ENCODE measurements at regions not wholly inside any gene's neighbourhood (a gene's known extent, or its start where the extent isn't known, plus 50 kb on each side); places are given as distances from the start of the nearest gene placed in this dataset.

DNA sequence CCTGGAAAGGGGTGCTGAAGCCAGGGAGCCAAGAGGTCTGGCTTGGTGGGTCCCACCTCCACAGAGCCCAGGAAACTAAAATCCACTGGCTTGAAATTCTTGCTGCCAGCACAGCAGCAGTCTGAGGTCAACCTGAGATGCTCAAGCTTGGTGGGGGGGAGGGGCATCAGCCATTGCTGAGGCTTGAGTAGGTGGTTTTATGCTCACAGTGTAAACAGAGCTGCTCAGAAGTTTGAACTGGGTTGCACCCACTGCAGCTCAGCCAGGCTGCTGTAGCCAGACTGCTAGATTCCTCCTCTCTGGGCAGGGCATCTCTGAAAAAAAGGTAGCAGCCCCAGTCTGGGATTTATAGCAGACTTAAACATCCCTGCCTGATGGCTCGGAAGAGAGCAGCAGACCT, 55.5 kb upstream of the FBXL17 start:
- ChIA-PET POLR2A (no interaction called here), CTCF (no interaction called here)
- no peak for DNase-seq (ENCODE audit: extremely low spot score)
- no peak for TF ChIP-seq SUZ12 (IDR thresholded peaks at IDR 0.05)
- TF ChIP-seq SP1 (IDR thresholded peaks at IDR 0.05), result no peak
- no peak for TF ChIP-seq CTBP1 (IDR thresholded peaks at IDR 0.05; ENCODE audit: borderline replicate concordance)
- TF ChIP-seq L3MBTL2 (conservative IDR thresholded peaks at IDR 0.05), result no peak

DNA sequence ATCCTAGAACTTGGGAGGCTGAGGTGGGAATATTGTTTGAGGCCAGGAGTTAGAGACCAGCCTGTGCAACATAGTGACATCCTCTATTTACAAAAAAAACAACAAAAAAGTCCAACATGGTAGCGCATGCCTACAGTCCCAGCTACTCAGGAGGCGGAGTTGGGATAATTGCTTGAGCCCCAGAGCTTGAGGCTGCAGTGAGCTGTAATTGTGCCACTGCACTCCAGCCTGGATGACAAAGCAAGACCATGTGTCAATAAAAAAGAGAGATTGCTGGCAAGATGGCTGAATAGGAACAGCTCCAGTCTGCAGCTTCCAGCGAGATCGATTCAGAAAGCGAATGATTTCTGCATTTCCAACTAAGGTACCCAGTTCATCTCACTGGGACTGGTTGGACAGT, 54.8 kb upstream of the FBXL17 start:
- POLR2A ChIA-PET, result no interaction called here
- CTCF ChIA-PET, result no interaction called here
- no peak for DNase-seq (ENCODE audit: extremely low spot score)
- TF ChIP-seq CTBP1 (IDR thresholded peaks at IDR 0.05; ENCODE audit: borderline replicate concordance), result no peak
- TF ChIP-seq LEF1 (IDR thresholded peaks at IDR 0.05; ENCODE audit: borderline replicate concordance), result no peak
- TF ChIP-seq ELF4 (IDR thresholded peaks at IDR 0.05), result no peak
- no peak for TF ChIP-seq PKNOX1 (IDR thresholded peaks at IDR 0.05)
- no peak for TF ChIP-seq FOXM1 (IDR thresholded peaks at IDR 0.05; ENCODE audit: borderline replicate concordance)
- TF ChIP-seq NFRKB (IDR thresholded peaks at IDR 0.05), result no peak
- no peak for TF ChIP-seq SP1 (IDR thresholded peaks at IDR 0.05)
- TF ChIP-seq HDGF (IDR thresholded peaks at IDR 0.05; ENCODE audit: borderline replicate concordance), result no peak
- no peak for TF ChIP-seq ARNT (IDR thresholded peaks at IDR 0.05)

GRCh38 chr5:108433600-108433999, 51.7 kb upstream of the FBXL17 start:
- ChIA-PET POLR2A (no interaction called here), CTCF (no interaction called here)
- no peak for DNase-seq (ENCODE audit: extremely low spot score)
- no peak for TF ChIP-seq L3MBTL2 (conservative IDR thresholded peaks at IDR 0.05)
- TF ChIP-seq CTBP1 (IDR thresholded peaks at IDR 0.05; ENCODE audit: borderline replicate concordance), result no peak
- no peak for TF ChIP-seq ZNF384 (IDR thresholded peaks at IDR 0.05)
- TF ChIP-seq BHLHE40 (IDR thresholded peaks at IDR 0.05; ENCODE audit: borderline replicate concordance), result no peak
- no peak for TF ChIP-seq HDGF (IDR thresholded peaks at IDR 0.05; ENCODE audit: borderline replicate concordance)
- TF ChIP-seq SUZ12 (IDR thresholded peaks at IDR 0.05), result no peak
- no peak for TF ChIP-seq NFRKB (IDR thresholded peaks at IDR 0.05)
- TF ChIP-seq FOXM1 (IDR thresholded peaks at IDR 0.05; ENCODE audit: borderline replicate concordance), result no peak
- TF ChIP-seq ARNT (IDR thresholded peaks at IDR 0.05), result no peak

GRCh38 chr5:108432024-108432423, 50.1 kb upstream of the FBXL17 start:
- no peak for DNase-seq (ENCODE audit: extremely low spot score)
- ChIA-PET POLR2A (no interaction called here), CTCF (no interaction called here)
- TF ChIP-seq PKNOX1 (IDR thresholded peaks at IDR 0.05) (no peak), ELF4 (IDR thresholded peaks at IDR 0.05) (no peak), LEF1 (IDR thresholded peaks at IDR 0.05; ENCODE audit: borderline replicate concordance) (no peak), ZNF384 (IDR thresholded peaks at IDR 0.05) (no peak), L3MBTL2 (conservative IDR thresholded peaks at IDR 0.05) (no peak), HDGF (IDR thresholded peaks at IDR 0.05; ENCODE audit: borderline replicate concordance) (no peak), ARNT (IDR thresholded peaks at IDR 0.05) (no peak), SP1 (IDR thresholded peaks at IDR 0.05) (no peak)

All from HEK293T (cell line).